ENCODE measurements at regions not wholly inside any gene's neighbourhood (a gene's known extent, or its start where the extent isn't known, plus 50 kb on each side); places are given as distances from the start of the nearest gene placed in this dataset.

GRCh38 chr10:4456776-4457175 is 369.2 kb upstream of the AKR1E2 start:
- TF ChIP-seq EP300 (IDR thresholded peaks at IDR 0.05), result no peak
- TF ChIP-seq, protein P1, sequence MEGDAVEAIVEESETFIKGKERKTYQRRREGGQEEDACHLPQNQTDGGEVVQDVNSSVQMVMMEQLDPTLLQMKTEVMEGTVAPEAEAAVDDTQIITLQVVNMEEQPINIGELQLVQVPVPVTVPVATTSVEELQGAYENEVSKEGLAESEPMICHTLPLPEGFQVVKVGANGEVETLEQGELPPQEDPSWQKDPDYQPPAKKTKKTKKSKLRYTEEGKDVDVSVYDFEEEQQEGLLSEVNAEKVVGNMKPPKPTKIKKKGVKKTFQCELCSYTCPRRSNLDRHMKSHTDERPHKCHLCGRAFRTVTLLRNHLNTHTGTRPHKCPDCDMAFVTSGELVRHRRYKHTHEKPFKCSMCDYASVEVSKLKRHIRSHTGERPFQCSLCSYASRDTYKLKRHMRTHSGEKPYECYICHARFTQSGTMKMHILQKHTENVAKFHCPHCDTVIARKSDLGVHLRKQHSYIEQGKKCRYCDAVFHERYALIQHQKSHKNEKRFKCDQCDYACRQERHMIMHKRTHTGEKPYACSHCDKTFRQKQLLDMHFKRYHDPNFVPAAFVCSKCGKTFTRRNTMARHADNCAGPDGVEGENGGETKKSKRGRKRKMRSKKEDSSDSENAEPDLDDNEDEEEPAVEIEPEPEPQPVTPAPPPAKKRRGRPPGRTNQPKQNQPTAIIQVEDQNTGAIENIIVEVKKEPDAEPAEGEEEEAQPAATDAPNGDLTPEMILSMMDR (IDR thresholded peaks at IDR 0.05), result no peak
- TF ChIP-seq POLR2A (IDR thresholded peaks at IDR 0.05), result no peak

Data from sigmoid colon (tissue), 4 donors.